HG03571 (cell line): ENCODE measurements at regions not wholly inside any gene's neighbourhood (a gene's known extent, or its start where the extent isn't known, plus 50 kb on each side); places are given as distances from the start of the nearest gene placed in this dataset.
"Not testable (repeated sequence)": the region's sequence is repeated elsewhere in the genome, so short reads cannot be mapped to it uniquely, and the experiment has no call there.

ENCODE experiments used
- ATAC-seq: cut with Tn5 transposase; IDR thresholded peaks from one replicate; pipeline ENCODE4 v1.9.1; 2021; ENCODE audit not compliant: unreplicated experiment

DNA sequence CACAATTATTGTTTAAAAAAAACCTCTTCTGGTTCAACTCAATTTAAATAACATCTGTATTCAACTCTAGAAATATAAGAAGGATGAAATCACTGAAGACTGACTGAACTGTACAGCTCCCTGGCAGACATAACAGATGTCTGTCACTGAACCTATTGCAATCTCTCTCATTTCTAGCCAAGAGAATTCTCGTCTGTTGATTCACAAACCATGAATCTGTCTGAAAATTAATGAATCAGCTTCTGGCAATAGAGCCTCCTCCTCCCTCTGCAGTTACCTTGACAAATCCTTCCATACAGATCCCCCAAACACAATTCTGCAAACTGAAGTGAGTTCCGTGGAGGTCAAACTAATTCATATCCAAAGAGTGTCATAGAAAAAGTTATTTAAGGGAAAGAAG lies 561.4 kb downstream of the PYDC2 start:
- no peak for ATAC-seq

DNA sequence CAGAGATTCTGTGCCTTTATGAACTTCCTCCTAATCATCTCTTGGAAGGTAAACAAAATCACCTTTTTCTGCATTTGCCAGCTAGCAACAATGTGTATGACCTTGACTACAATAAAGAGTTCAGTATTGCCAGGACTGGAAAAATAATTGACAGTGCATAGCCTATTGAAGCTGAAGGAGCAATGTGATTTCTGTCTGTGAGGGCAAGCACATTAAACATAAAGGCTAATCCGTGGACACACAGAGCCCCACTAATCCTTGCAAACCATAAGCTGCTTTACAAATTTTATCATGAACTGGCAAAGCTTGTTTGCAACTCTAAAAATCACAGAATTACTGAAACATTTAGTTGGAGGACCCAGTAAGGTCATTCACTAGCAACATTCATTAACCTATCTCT lies 563.8 kb downstream of the PYDC2 start:
- ATAC-seq = no peak

DNA sequence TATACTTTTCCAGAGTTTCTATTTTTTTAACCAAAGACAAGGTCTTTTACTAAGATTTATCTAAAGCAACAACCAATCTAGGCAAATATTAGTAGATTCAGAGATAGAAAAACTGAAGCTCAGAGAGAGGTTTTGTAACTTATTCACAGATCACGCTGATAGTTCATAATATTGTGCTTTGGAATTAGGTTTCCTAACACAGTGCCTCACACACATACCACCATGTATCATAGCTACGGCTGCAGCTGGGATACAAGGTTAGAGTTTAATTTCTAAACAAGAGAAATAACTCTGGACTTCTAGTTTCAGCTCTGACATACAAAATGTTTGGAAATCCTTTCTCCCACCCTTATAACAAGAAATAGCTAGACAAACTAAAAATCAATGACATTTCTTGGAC lies 565.7 kb downstream of the PYDC2 start:
- no peak for ATAC-seq

DNA sequence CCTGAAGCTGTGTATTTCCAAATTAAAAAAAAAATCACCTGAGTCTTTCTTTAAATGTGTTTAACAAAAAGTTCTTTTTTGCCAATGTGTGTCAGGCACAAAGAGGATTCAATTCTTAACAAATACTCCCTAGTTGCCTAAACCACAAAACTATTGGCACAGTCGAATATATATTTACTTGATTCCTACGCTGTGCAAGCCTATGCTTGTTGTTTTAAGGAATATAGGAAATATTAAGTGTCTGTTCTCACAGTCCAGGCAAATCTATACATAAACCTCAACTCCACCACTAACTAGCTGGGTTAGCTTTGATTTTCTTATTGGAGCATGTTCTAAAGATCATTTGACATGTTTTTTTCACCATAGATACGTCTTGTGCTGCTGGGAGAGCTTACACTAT lies 571.0 kb downstream of the PYDC2 start:
- ATAC-seq = no peak

DNA sequence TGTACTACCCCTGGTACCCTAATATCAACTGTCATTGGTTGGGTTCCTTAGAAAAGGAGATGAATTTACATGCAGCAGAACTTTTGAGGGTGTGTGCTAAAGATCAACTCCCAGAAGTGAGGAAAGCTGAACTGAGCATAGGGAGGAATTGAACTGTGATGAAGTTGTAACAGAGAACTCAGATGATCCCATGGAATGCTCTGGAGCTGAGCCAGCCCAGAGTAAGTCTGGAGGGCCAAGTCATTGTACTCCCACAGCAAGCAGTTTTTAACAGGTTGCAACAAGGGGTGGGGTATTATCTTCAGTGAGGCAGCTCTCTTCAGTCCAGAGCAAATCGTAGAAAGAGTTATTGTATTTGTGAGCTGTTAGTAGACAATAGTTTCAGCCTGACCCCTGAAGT lies 572.3 kb downstream of the PYDC2 start:
- no peak for ATAC-seq

DNA sequence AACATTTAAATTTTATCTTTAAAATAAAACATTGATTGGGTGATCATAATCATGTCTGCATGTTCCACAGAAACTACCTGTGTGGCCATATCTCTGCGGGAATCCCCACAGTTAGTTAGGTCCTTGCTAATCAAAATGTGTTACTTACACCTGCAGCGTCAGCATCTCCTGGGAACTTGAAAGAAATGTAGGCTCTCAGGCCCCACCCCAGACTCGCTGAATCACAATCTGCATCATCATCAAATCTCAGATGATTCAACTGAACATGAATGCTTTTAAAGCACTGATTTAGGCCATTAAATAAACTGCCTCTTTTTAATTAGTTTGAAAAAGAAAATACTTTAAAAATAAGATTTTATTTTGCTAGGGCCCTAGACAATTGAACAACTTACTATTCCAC lies 577.8 kb downstream of the PYDC2 start:
- ATAC-seq = no peak

DNA sequence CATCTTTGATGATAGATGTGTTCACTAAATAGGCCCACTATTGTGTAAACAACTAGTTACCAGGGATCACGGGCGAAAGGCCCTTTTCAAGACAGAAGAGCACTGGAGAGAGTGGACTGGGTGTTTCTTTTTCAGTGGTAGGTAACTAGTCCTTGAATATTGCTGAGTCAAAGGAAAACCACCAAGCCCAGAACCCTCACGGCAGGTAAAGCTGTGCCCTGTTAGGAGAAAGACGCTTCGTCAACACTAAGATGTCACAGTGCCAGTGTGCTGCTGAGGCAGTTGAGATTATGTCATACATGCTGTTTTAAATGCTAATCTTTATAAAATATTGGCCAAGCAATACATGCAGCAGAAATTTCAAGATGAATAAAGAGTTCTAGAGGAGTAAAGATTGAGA lies 578.6 kb downstream of the PYDC2 start:
- ATAC-seq = no peak

DNA sequence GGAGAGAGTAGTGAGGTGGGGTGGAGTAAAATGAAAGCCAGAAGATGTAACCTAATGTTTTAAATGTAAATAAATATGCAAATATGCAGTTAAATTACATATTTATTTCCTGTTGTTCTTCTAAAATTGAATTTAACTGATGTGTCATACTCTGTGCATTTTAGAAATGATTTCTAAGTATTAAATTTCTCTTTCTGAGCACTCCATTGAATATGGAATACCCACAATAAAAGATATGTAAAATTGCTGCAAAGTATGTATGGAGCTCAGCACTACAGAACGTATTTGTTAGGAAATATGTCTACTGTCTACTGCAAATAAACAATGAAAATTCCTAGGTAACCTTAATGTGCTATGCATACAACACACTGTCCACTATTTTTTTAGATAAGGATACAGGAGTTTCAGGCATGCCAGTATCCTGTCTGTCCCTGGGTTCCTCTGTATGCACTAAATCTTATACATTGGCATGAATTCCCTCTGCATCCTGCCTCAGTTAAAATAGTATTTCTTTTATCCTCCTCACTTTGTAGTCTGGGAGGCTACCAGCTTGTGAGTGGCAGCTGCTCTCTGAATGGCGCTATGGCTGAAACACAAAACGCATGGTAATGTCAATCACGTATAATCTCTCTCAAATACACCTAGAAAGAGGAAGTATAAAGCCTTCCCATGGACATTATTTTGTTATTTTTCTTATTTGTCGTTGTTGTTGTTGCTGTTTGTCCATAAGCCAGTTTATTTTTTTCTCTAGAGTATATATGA lies 579.5 kb downstream of the PYDC2 start:
- ATAC-seq = no peak

DNA sequence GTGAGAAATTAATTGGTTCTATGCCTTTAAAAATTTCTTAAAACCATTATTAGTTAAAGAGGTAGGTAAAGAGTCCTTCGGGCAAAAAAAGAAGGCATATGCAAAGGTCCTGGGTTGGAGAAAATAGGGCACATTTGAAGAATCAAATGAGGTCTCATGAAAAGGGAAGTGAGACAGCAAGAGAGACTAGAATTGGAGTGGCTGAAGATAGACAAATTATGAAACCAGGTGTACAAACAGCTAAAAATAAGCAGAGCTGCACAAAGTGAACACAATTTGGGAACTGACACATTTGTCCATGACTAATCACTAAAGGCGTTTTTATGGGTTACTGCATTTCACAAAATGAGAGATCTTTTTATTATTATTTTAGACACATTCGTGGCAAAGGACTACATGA lies 581.2 kb downstream of the PYDC2 start:
- peak; percentile 100 for ATAC-seq

DNA sequence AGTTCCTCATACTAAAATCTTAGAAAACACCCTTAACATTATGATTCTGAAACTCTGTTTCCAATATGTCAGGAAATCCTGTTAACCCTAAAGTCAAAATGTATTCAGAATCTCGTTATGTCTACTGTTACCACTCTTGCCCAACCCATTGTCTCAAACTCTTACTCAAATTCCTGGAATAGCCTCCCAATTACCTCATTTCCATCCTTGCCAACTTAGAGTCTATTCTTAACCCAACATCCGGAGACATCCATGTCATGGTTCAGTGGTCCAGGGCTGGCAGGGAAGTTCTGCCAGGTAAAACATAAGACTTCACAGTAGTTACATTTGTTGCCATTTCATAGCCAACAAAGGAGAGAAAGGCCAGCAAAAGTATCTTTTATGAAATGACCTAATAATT lies 593.9 kb downstream of the PYDC2 start:
- ATAC-seq = no peak

DNA sequence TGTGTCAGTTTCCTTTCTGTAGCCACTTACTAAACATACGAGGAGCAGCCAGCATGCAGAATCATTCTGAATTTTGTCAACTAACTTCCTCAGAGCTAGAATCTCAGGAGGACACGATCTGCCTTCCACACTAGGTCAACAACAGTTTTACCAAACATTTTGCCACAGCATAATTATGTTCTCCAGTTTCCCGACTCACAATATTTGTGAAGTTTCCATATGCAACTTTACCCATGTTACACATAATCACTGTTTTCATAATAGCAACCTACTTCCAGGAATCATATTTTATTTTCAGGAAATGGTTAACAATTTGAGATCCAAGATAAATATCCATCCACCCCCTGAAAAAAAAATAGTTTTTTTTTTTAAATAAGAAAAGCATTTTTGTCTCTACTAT lies 595.0 kb downstream of the PYDC2 start:
- ATAC-seq = no peak

DNA sequence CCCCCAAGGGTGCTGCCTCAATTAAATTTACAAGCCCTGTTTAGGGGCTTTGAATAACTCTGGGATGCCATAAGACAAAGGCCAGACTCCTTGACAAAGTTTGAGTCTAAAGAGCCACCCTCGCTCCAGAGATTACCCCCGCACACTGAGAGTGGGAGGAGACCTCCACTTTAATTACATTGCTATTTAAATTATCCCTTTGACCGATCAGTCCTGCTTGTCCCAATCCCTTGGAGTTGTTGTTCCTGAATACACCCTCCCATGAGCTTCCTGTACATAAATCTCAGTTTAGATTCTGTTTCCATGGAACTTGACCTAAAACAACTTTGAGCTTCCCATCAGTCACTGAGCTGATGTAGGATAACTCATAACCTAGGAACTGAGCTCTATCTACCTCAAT lies 596.3 kb downstream of the PYDC2 start:
- no peak for ATAC-seq

DNA sequence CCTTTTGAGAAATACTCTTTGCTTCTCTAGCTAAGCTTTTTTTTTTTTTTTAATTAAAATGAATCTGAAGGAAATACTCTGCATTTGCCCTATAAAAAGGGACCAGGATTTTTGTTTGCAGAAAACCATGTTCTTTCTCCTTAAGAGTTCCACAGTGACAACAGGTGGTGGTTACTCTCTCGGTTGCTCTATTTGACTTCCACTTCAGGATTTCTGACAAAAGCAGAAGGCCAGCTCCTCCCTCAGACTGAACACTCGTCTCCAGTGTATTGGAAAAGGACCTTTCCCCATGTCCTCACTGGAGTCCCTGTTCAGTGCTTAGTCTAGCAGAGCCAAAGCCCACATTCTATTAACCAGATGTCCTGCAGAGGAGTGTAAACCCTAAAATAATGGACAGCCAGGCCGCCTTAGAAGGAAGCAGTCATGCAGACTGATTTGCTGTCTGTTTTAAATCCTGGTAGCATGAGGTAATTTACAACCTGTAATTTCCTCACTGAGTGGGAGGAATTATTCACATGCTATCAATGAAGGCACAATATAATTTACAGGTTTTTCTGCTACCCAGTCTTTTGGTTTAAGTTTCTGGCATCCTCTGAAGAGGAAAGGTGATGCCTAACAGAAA lies 599.3 kb downstream of the PYDC2 start:
- no peak for ATAC-seq

DNA sequence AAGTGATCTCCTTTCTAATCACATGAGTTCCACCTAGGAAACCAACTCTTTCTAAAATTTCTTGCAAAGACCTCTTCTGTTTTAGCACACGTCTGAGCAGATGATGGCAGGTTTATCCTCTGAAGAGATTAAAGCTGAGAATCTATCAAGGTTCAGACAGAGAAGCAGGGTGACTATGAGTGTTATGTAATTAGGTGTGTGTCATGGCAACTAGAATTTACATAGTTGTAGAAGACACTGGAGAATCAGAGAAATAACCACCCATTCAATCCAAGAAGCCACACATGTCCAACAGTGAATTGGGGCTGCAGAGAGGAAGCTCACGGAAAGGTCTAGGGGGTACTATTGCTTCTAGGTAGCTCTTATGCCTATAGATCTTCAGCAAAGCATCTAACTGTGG lies 600.5 kb downstream of the PYDC2 start:
- no peak for ATAC-seq

DNA sequence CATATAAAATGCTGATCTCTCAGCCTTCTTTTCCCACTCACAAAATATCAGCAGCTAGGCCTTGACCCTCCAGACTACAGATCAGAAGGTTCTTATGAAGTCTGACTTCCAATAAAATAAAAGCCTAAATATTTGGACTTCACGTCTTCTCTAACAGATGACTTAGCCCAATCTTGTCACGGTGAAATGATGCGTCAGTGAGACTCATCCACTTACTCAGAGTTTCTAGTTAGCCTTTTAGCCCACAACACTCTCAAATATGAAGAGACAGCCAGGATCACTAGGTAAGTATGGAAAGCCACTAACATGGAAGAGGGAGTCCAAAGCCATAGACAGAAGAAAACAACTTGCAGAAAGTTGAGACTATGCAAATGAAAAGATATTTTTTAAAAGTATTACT lies 601.2 kb downstream of the PYDC2 start:
- ATAC-seq = no peak

DNA sequence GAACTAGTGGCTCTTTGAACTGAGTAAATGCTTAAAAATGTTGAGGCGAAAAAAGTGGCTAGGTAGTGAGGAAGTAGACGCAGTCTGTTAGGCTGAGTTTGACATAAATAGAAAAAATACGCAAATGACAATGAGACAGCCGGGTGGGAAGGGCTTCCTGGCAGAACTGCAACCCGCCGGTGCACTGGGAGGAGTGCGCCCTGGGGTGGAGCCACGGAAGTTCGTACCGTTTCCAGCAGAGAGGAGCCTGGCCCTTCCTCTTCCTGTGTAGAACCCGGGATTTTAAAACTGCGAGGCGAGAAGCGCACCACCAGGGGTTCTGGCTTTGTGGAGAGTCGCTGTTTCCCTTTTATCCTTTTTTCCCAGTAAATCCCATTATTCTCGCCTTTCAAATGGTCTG lies 602.6 kb downstream of the PYDC2 start:
- ATAC-seq = peak; percentile 70

DNA sequence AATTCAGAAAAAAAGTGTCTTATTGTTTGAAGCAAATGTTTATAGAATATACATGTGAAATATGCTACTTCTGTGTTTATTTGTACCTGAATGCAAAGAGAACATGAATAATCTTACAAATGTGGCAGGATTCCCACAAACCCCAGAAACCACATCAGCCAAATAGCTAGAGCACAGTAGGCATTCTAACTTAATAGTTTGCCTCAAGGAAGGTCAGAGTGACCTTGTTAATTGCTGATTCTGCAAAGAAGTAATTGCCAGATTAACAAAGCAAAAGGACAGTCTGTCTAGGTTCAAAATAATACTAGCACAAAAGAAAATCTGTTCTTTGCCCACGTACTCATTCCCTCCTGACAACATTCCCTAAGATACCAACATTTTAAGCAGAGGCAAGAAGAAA lies 604.0 kb downstream of the PYDC2 start:
- no peak for ATAC-seq

DNA sequence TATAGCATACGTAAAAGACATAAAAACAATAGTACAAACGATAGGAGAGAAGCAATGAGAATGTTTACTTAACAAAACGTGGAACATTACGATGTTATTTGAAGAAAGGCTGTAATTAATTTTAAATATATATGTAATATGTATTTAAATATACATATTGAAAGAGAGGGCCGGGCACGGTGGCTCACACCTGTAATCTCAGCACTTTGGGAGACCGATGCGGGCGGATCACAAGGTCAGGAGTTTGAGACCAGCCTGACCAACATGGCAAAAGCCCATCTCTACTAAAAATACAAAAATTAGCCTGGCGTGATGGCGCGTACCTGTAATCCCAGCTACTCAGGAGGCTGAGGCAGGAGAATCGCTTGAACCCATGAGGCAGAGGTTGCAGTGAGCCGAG lies 605.3 kb downstream of the PYDC2 start:
- ATAC-seq = not testable (repeated sequence)

DNA sequence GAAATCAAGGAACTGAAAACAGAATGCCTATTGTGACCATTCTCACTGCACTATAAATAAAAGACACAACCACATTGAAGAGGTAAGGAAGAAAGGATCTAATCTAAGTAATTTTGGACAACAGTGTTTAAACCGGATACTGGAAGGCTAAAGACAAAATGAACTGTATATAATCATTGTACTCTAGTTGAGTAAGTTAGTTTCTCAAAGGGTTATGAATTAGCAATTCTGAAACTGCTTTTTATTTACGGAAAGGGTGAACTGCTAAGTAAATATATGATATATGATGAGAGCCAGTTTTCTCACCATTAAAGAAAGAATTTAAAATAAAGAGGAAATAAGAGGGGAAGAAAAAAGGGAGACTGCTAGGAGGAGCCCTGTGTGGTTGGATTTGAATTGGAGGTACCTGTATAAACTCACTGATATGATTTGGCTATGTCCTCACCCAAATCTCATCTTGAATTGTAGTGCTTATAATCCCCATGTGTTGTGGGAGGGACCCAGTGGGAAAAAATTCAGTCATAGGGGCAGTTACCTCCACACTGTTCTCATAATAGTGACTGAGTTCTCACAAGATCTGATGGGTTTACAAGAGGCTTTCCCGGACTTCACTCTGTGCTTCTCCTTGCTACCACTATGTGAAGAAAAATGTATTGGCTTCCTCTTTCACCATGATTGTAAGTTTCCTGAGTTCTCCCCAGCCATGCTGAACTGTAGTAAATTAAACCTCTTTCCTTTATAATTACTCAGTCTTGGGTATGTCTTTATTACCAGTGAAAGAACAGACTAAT lies 607.7 kb downstream of the PYDC2 start:
- ATAC-seq = peak; percentile 64

DNA sequence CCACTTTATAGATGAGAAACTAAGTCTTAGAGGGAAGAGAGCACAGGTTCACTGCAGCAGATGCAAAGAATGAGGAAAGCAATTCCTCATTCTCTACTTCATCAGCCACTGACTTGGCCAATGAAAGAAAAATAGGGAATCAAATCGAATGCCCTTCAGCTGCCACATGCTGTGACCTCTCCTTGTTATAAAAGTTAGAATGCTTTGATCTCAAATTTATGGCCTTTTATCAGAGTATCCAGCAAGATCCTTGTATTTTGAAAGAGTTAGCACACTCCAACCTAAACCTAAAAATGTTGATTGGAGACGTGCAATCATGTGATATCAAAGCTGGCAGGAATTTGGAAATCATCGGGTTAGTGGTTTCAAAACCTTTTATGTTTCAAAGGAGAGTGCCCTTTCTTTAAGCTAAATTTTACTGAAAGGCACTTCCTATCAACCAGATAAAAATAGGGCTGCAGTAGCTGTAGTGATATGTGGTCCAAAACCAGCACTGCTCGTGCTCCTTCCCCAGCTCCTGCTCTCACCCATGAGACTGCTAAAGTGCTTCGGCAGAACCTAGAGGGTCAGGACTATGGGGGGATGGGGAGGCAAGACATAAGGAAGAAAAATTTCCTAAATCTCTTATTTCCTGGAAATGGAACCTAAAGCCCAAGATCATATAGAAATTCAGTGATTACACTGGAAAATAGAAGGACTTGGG lies 617.0 kb downstream of the PYDC2 start:
- no peak for ATAC-seq

DNA sequence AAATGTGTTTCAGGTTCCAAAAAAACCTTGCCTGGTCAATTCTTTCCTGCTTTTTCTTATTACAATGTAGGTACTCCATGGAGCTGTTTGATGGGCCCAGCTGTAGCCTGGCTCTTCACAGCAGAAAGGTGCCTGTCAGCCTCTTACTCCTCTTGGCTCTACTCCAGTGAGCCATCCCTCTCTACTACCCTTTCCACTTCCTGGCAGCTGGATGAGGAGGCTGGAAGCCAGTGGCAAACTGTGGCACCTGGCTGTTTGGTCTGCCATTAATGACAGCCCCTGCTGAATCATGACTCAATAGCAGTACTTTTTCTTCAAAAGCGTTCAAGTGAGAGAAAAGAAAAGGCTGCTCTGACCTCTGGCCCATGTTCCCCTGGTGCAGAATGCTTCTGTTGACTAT lies 618.1 kb downstream of the PYDC2 start:
- ATAC-seq = no peak

DNA sequence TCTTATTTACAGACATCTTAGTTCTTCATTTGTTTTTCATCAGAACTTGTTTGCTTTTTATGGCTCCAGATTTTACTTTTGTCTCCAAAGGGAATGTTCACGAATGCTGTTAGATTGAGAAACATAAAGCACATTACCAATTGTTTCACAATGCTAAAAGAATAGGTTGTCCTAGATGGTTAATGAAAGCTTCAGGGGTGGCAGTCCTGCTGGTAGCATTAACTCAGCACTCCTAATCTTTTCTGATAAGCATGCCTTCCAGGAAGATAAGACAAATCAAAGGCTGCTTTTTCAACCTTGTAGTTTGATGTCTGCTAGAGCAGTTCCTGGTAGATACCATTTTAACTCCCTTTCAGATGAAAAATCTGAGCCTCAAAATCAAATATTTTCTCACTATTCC lies 619.4 kb downstream of the PYDC2 start:
- ATAC-seq = no peak
